Neuronal stem cell (in vitro differentiated cells): ENCODE measurements at regions not wholly inside any gene's neighbourhood (a gene's known extent, or its start where the extent isn't known, plus 50 kb on each side); places are given as distances from the start of the nearest gene placed in this dataset.

Experiments used
- DNase-seq: peaks from one replicate; pipeline ENCODE4 v3.0.0-alpha.2; 2013; ENCODE audit warnings: low spot score
- H2AFZ ChIP-seq: one replicate; pipeline ENCODE4 v1.6.1; 2013; ENCODE audit warnings: mild to moderate bottlenecking, low read length, inconsistent platforms
- H2AK5ac ChIP-seq: 2 replicates; pipeline ENCODE4 v1.6.1; 2013; ENCODE audit warnings: low read depth, mild to moderate bottlenecking, inconsistent platforms, low read length, moderate library complexity, mixed read lengths
- H2BK120ac ChIP-seq: 2 replicates; pipeline ENCODE4 v1.6.1; 2013; ENCODE audit warnings: low read depth, mild to moderate bottlenecking, inconsistent platforms, low read length, moderate library complexity, mixed read lengths
- H2BK12ac ChIP-seq: one replicate; pipeline ENCODE4 v1.6.1; 2013; ENCODE audit warnings: low read length, inconsistent platforms
- H2BK15ac ChIP-seq: 2 replicates; pipeline ENCODE4 v1.6.1; 2013; ENCODE audit warnings: mild to moderate bottlenecking, low read length, inconsistent platforms, mixed read lengths
- H2BK5ac ChIP-seq: one replicate; pipeline ENCODE4 v1.6.1; 2013; ENCODE audit warnings: inconsistent platforms, mild to moderate bottlenecking, low read length, moderate library complexity
- H3K14ac ChIP-seq: one replicate; pipeline ENCODE4 v1.6.1; 2013; ENCODE audit warnings: low read length, inconsistent platforms
- H3K18ac ChIP-seq: 2 replicates; pipeline ENCODE4 v1.6.1; 2013; ENCODE audit warnings: low read length, inconsistent platforms
- H3K23ac ChIP-seq: 2 replicates; pipeline ENCODE4 v1.6.1; 2013; ENCODE audit warnings: low read depth, mild to moderate bottlenecking, mixed read lengths, low read length, inconsistent platforms; ENCODE audit not compliant: poor library complexity
- H3K27ac ChIP-seq: replicated peaks from 3 replicates; pipeline ENCODE4 v1.5.1; 2013; ENCODE audit warnings: low read length, inconsistent platforms
- H3K27me3 ChIP-seq, 3 experiments: 2 replicates each; pipeline ENCODE4 v1.6.1; 2013; ENCODE audit warnings: low read length in 3 of 3, mild to moderate bottlenecking in 2 of 3, inconsistent platforms in 1 of 3, low read depth in 1 of 3, mixed read lengths in 1 of 3, moderate library complexity in 1 of 3; ENCODE audit not compliant: control insufficient read depth in 3 of 3, insufficient read depth in 3 of 3
- H3K36me3 ChIP-seq, 2 donors: replicated peaks in 1 of 2; 2 replicates each; pipeline ENCODE4 v1.6.1; 2013; ENCODE audit warnings: low read length in 2 of 2; ENCODE audit not compliant: control insufficient read depth in 2 of 2, insufficient read depth in 2 of 2
- H3K4ac ChIP-seq: 2 replicates; pipeline ENCODE4 v1.6.1; 2013; ENCODE audit warnings: inconsistent platforms, mild to moderate bottlenecking, low read length, moderate library complexity
- H3K4me1 ChIP-seq, 2 donors: 1 replicate in 1 of 2; 2 replicates in 1 of 2; pipeline ENCODE4 v1.6.1; 2013; ENCODE audit warnings: low read length in 2 of 2, low read depth in 1 of 2; ENCODE audit not compliant: control insufficient read depth in 2 of 2, insufficient read depth in 1 of 2
- H3K4me2 ChIP-seq: one replicate; pipeline ENCODE4 v1.6.1; 2013; ENCODE audit warnings: mild to moderate bottlenecking, low read length, inconsistent platforms; ENCODE audit not compliant: insufficient read depth, poor library complexity, severe bottlenecking
- H3K4me3 ChIP-seq, 2 donors: 2 replicates each; pipeline ENCODE4 v1.5.1; 2013; ENCODE audit warnings: low read length in 2 of 2, mild to moderate bottlenecking in 2 of 2, inconsistent platforms in 1 of 2, moderate library complexity in 1 of 2
- H3K79me1 ChIP-seq: one replicate; pipeline ENCODE4 v1.6.1; 2013; ENCODE audit warnings: low read depth, mild to moderate bottlenecking, inconsistent platforms, low read length, moderate library complexity
- H3K9ac ChIP-seq: one replicate; pipeline ENCODE4 v1.6.1; 2013; ENCODE audit warnings: mild to moderate bottlenecking, low read depth, low read length, inconsistent platforms; ENCODE audit not compliant: poor library complexity
- H3K9me3 ChIP-seq, 2 donors: replicated peaks in 1 of 2; 2 replicates each; pipeline versions ENCODE3 to v1.6.1; 2013; ENCODE audit warnings: low read length in 2 of 2, mild to moderate bottlenecking in 2 of 2, inconsistent platforms in 1 of 2, low read depth in 1 of 2, mixed read lengths in 1 of 2, moderate library complexity in 1 of 2; ENCODE audit not compliant: control insufficient read depth in 2 of 2, insufficient read depth in 1 of 2
- H4K8ac ChIP-seq: one replicate; pipeline ENCODE4 v1.6.1; 2013; ENCODE audit warnings: low read depth, mild to moderate bottlenecking, inconsistent platforms, low read length, moderate library complexity
- H4K91ac ChIP-seq: one replicate; pipeline ENCODE4 v1.6.1; 2013; ENCODE audit warnings: low read length, low read depth, mild to moderate bottlenecking, inconsistent platforms; ENCODE audit not compliant: poor library complexity
- WGBS, 2 donors: extraction: QIAGEN DNeasy Blood & Tissue Kit; methylation state at CpG; one replicate each; pipeline ENCODE4 v1.1.7; 2013; ENCODE audit warnings: missing lambda C conversion rate in 2 of 2, mixed read lengths in 1 of 2; ENCODE audit not compliant: insufficient read length in 2 of 2, insufficient replicate concordance in 1 of 2; ENCODE audit errors: extremely low coverage in 2 of 2; 5-methylcytosine and 5-hydroxymethylcytosine counted together

GRCh38 chr4:20030108-20030507 is 221.6 kb upstream of the SLIT2 start:
- no peaks in the 10 kb centered on the region for H3K79me1 ChIP-seq
- H3K27ac ChIP-seq: no peak overlapping the region
- no peaks in the 10 kb centered on the region for H3K27me3 ChIP-seq
- H4K91ac ChIP-seq: no peak overlapping the region
- H3K23ac ChIP-seq: no peak overlapping the region
- H2AK5ac ChIP-seq: no peak overlapping the region
- H2BK120ac ChIP-seq: no peak overlapping the region
- H3K4me3 ChIP-seq: no peak overlapping the region
- H3K18ac ChIP-seq: no peak overlapping the region
- H3K14ac ChIP-seq: no peak overlapping the region
- no peak overlapping the region for H3K9ac ChIP-seq
- no peak overlapping the region for H2BK15ac ChIP-seq
- no peak overlapping the region for H3K4ac ChIP-seq
- no peaks in the 10 kb centered on the region for H3K4me1 ChIP-seq
- H2AFZ ChIP-seq: no peak overlapping the region
- H2BK5ac ChIP-seq: no peak overlapping the region
- H2BK12ac ChIP-seq: no peak overlapping the region
- H3K36me3 ChIP-seq: no peaks in the 10 kb centered on the region
- peaks cover 0 to 5% of the 10 kb centered on the region in 2 donors for H3K9me3 ChIP-seq
- no peak for DNase-seq
- H3K4me2 ChIP-seq: no peak overlapping the region
- H4K8ac ChIP-seq: no peak overlapping the region

GRCh38 chr4:20028645-20029044 is 223.1 kb upstream of the SLIT2 start:
- no peak overlapping the region for H2BK15ac ChIP-seq
- H3K36me3 ChIP-seq: no peaks in the 10 kb centered on the region
- WGBS, 2 donors: no CpG with 5 or more reads among the region's 4 CpGs
- H3K79me1 ChIP-seq: no peaks in the 10 kb centered on the region
- H3K18ac ChIP-seq: no peak overlapping the region
- H4K91ac ChIP-seq: no peak overlapping the region
- no peak overlapping the region for H3K23ac ChIP-seq
- H2AFZ ChIP-seq: no peak overlapping the region
- H3K4me2 ChIP-seq: no peak overlapping the region
- no peaks in the 10 kb centered on the region for H3K27me3 ChIP-seq
- no peak overlapping the region for H2BK12ac ChIP-seq
- H4K8ac ChIP-seq: no peak overlapping the region
- no peak overlapping the region for H3K4me3 ChIP-seq
- DNase-seq: no peak
- no peak overlapping the region for H2BK5ac ChIP-seq
- no peaks in the 10 kb centered on the region for H3K4me1 ChIP-seq
- H3K4ac ChIP-seq: no peak overlapping the region
- no peak overlapping the region for H3K9ac ChIP-seq
- H2AK5ac ChIP-seq: no peak overlapping the region
- H3K14ac ChIP-seq: no peak overlapping the region
- H3K9me3 ChIP-seq: peaks cover 0 to 8% of the 10 kb centered on the region in 2 donors
- H2BK120ac ChIP-seq: no peak overlapping the region
- H3K27ac ChIP-seq: no peak overlapping the region

- Histone ChIP-seq H3K36me3 (no peaks in the 10 kb centered on the region), H2BK120ac (no peak overlapping the region), H3K9me3 (peaks cover 0 to 6% of the 10 kb centered on the region in 2 donors), H3K9ac (no peak overlapping the region), H2BK5ac (no peak overlapping the region), H4K91ac (no peak overlapping the region), H2BK15ac (no peak overlapping the region), H3K79me1 (no peaks in the 10 kb centered on the region), H3K4me2 (no peak overlapping the region), H4K8ac (no peak overlapping the region), H3K27me3 (no peaks in the 10 kb centered on the region), H3K4me3 (no peak overlapping the region), H3K14ac (no peak overlapping the region), H3K18ac (no peak overlapping the region), H2BK12ac (no peak overlapping the region), H2AFZ (peak overlapping the region; percentile 36), H3K23ac (no peak overlapping the region), H3K4ac (no peak overlapping the region), H3K4me1 (no peaks in the 10 kb centered on the region), H3K27ac (no peak overlapping the region), H2AK5ac (no peak overlapping the region)
- WGBS, 2 donors: no CpG with 5 or more reads among the region's 2 CpGs
- no peak for DNase-seq
Measured at GRCh38 chr4:20026456-20026855, 225.2 kb upstream of the SLIT2 start.

- Histone ChIP-seq H2BK120ac (no peak overlapping the region), H3K4ac (no peak overlapping the region), H3K36me3 (no peaks in the 10 kb centered on the region), H2AFZ (no peak overlapping the region), H3K14ac (no peak overlapping the region), H2BK12ac (no peak overlapping the region), H3K9me3 (peaks cover 0 to 6% of the 10 kb centered on the region in 2 donors), H3K23ac (no peak overlapping the region), H2BK5ac (no peak overlapping the region), H3K4me2 (no peak overlapping the region), H2AK5ac (no peak overlapping the region), H4K8ac (no peak overlapping the region), H3K18ac (no peak overlapping the region), H3K4me3 (no peak overlapping the region), H3K9ac (no peak overlapping the region), H4K91ac (no peak overlapping the region), H2BK15ac (no peak overlapping the region), H3K27me3 (no peaks in the 10 kb centered on the region), H3K79me1 (no peaks in the 10 kb centered on the region), H3K4me1 (no peaks in the 10 kb centered on the region), H3K27ac (no peak overlapping the region)
- no CpG with 5 or more reads among the region's 2 CpGs for WGBS, 2 donors
- no peak for DNase-seq
Measured at GRCh38 chr4:20022471-20022870, 229.2 kb upstream of the SLIT2 start.
